ENCODE measurements at regions not wholly inside any gene's neighbourhood (a gene's known extent, or its start where the extent isn't known, plus 50 kb on each side); places are given as distances from the start of the nearest gene placed in this dataset.
"Not testable (repeated sequence)": the region's sequence is repeated elsewhere in the genome, so short reads cannot be mapped to it uniquely, and the experiment has no call there.

DNA sequence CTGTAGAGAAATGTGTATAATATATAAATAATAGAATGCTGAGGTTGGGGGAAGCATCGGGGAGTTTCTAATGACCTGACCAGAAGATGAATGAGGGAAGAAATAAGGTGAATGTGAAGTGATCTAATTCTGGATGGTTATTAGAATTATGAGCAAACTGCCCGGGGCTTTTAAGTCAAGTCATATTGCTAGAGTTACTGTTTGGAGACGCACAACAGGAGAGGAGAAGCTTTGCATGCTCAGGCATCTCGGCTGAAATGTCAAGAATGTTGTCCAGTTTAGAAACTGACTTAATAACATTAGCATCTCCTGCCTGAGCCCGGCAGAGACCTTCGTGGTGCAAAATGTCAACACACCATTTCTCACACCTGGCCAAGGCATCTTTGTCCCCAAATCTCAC, 119.1 kb downstream of the RRAGC start:
- H3K4me3 Mint-ChIP-seq, result no peak overlapping the region
- DNase-seq, result no peak
- peaks cover 2% of the 10 kb centered on the region for H3K4me1 Mint-ChIP-seq (ENCODE audit: low read depth)
- H3K9me3 Mint-ChIP-seq, result no peaks in the 10 kb centered on the region
- H3K27ac Mint-ChIP-seq, result no peak overlapping the region
- peaks cover 3% of the 10 kb centered on the region for H3K27me3 Mint-ChIP-seq
- H3K36me3 Mint-ChIP-seq (ENCODE audit: low read depth), result no peaks in the 10 kb centered on the region

DNA sequence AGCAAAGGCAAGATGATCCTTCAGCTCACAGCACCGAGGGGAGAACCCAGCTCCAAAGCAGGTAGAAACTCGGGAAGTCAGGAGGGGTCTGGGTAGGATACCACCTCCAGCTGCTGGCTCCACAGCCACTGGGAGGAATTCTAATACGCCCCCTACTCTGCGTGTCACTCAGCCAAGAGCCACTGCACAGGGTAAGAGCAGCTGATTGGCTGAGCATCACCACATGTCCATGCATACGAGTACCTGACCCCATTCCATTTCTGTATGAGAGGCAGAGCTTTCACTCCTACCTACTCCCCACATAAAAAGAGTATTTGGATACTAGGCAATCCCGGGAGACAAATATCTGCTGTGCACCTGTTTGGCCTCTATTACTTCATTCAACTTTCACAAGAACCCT, 121.4 kb downstream of the RRAGC start:
- Mint-ChIP-seq H3K27ac (no peak overlapping the region), H3K36me3 (ENCODE audit: low read depth) (no peaks in the 10 kb centered on the region), H3K4me1 (ENCODE audit: low read depth) (no peaks in the 10 kb centered on the region), H3K9me3 (no peaks in the 10 kb centered on the region), H3K4me3 (no peak overlapping the region), H3K27me3 (peaks cover 12% of the 10 kb centered on the region)
- no peak for DNase-seq

DNA sequence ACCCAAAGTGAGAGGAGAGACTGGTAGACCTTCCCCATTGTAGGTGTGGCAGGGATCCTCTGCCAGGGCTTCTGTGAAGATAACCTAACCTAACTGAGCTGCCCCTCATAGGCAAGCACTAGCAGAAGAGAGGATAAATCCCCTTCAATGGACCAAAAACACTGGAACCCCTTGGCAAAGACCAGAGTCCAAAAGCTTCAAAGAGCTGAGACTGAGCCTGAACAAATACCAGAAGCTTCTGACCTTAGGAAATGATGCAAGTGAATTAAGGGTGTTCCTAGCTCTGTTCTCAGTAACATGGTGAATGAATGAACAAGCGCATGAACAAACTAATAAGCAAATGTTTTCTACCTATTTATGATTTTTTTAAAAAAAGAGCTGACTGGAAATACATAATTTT, 123.2 kb downstream of the RRAGC start:
- Mint-ChIP-seq H3K4me1 (ENCODE audit: low read depth) (no peaks in the 10 kb centered on the region), H3K27ac (no peak overlapping the region), H3K9me3 (no peaks in the 10 kb centered on the region), H3K4me3 (no peak overlapping the region), H3K36me3 (ENCODE audit: low read depth) (no peaks in the 10 kb centered on the region), H3K27me3 (peaks cover 29% of the 10 kb centered on the region)
- DNase-seq, result no peak

DNA sequence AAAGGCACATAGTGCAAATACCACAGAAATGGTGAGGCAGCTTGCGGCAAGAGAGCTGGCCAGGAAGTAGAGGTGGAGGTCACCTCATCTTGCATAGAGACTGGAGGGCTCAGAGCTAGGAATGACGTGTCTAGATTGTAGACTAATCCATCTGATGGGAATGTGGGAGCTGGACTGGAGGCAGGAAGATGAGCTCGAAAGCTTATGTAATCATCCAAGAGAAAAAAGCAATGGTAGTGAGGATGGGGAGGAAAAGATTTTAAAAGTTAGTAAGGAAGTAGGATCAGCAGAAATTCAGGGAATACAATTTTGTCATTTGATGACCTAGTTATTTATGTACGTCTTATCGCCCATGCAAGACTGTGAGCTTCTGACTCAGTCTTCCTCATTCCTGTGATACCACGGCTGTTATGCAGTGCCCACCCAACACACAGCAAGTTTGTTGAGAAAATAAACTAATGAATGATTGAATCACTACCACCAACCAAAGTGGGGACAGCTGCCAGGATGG, 123.9 kb downstream of the RRAGC start:
- H3K27me3 Mint-ChIP-seq, result peaks cover 34% of the 10 kb centered on the region
- H3K4me1 Mint-ChIP-seq (ENCODE audit: low read depth), result no peaks in the 10 kb centered on the region
- H3K27ac Mint-ChIP-seq, result no peak overlapping the region
- no peaks in the 10 kb centered on the region for H3K36me3 Mint-ChIP-seq (ENCODE audit: low read depth)
- no peaks in the 10 kb centered on the region for H3K9me3 Mint-ChIP-seq
- no peak for DNase-seq
- no peak overlapping the region for H3K4me3 Mint-ChIP-seq

DNA sequence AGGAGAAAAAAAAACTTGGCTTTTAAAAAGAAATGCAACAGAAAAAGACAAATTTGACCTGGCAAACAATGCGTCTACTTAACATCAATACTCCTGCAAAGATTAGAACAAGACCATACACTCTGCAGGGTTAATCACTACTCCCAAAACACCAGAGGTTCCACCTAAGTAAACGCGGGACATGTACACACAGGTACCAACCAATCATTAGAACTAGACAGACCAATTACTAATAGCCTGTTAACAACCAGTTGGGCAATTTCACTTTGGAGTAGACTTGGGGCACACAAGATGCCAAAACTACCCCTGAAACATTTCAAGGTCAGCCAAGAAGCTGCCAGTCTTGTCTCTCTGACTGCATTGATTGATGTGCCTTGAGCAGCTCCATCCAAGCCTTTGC, 125.8 kb downstream of the RRAGC start:
- DNase-seq, result no peak
- Mint-ChIP-seq H3K4me1 (ENCODE audit: low read depth) (no peaks in the 10 kb centered on the region), H3K36me3 (ENCODE audit: low read depth) (no peaks in the 10 kb centered on the region), H3K9me3 (no peaks in the 10 kb centered on the region), H3K27ac (no peak overlapping the region), H3K27me3 (peaks cover 48% of the 10 kb centered on the region), H3K4me3 (no peak overlapping the region)

GRCh38 chr1:38730511-38731397, 128.8 kb downstream of the RRAGC start:
- DNase-seq, result no peak
- Mint-ChIP-seq H3K27ac (no peak overlapping the region), H3K4me3 (no peak overlapping the region), H3K9me3 (no peaks in the 10 kb centered on the region), H3K4me1 (ENCODE audit: low read depth) (peaks cover 1% of the 10 kb centered on the region), H3K27me3 (peaks cover 77% of the 10 kb centered on the region), H3K36me3 (ENCODE audit: low read depth) (no peaks in the 10 kb centered on the region)

DNA sequence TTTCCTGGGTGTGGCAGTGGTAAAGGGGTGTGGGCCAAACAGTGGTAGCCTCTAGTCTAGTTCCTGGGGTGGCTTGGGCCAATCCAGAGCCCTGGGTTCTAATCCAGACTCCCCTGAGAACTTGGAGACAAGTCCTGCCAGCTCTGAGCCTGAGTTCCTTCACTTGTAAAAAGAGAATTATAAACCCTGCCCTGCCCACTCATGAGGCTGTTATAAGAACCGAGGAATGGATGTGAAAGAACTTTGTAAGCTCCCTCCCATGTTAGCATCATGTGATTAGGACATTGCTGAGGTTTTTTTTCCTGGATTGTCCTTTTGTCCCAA, 131.0 kb downstream of the RRAGC start:
- no peaks in the 10 kb centered on the region for H3K9me3 Mint-ChIP-seq
- peaks cover 1% of the 10 kb centered on the region for H3K4me1 Mint-ChIP-seq (ENCODE audit: low read depth)
- H3K27ac Mint-ChIP-seq, result no peak overlapping the region
- H3K36me3 Mint-ChIP-seq (ENCODE audit: low read depth), result no peaks in the 10 kb centered on the region
- peaks cover 86% of the 10 kb centered on the region for H3K27me3 Mint-ChIP-seq
- no peak for DNase-seq
- H3K4me3 Mint-ChIP-seq, result no peak overlapping the region

- Mint-ChIP-seq H3K36me3 (ENCODE audit: low read depth) (no peaks in the 10 kb centered on the region), H3K27me3 (peaks cover 88% of the 10 kb centered on the region), H3K27ac (no peak overlapping the region), H3K4me1 (ENCODE audit: low read depth) (peaks cover 1% of the 10 kb centered on the region), H3K9me3 (no peaks in the 10 kb centered on the region), H3K4me3 (no peak overlapping the region)
- no peak for DNase-seq
These were observed 131.6 kb downstream of the RRAGC start for GRCh38 chr1:38727684-38728584.

DNA sequence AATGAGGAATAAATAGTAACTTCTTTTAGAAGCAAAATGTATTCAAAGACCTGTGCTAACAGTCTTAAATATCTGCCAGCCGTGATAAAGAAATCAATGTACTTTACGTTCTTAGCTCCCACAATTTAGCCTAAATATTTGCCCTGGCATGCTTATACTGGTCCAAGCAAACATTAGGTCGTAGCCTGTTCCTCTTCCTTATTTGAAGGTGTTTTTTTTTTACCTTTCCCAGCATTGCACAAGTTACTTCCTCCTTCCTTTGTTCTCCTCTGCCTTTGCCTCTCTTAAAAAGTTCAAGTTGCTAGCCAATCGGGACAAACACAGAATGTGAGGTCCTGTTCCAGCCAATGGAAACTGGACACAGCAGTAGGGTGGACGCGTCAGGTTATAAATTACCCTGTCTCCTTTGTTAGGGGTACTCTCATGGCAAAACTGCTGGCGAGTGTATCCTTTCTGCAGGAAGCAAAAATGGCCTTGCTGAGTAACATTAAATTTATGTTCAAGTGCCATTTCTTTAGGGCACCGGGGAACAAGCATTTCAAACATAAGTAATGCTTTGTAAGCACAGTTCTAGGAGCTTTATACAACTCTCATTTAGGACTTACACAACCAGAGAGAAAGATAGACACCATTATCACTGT, 134.1 kb downstream of the RRAGC start:
- H3K9me3 Mint-ChIP-seq; H3K36me3 Mint-ChIP-seq (ENCODE audit: low read depth); H3K4me3 Mint-ChIP-seq; DNase-seq; H3K4me1 Mint-ChIP-seq (ENCODE audit: low read depth); H3K27ac Mint-ChIP-seq: not testable (repeated sequence)
- peaks cover 77% of the 10 kb centered on the region for H3K27me3 Mint-ChIP-seq

GRCh38 chr1:38724160-38725131, 135.1 kb downstream of the RRAGC start:
- DNase-seq, result no peak
- H3K4me3 Mint-ChIP-seq, result no peak overlapping the region
- H3K9me3 Mint-ChIP-seq, result no peaks in the 10 kb centered on the region
- H3K27ac Mint-ChIP-seq, result no peak overlapping the region
- H3K36me3 Mint-ChIP-seq (ENCODE audit: low read depth), result no peaks in the 10 kb centered on the region
- H3K27me3 Mint-ChIP-seq, result peaks cover 71% of the 10 kb centered on the region
- H3K4me1 Mint-ChIP-seq (ENCODE audit: low read depth), result peaks cover 1% of the 10 kb centered on the region

- H3K4me1 Mint-ChIP-seq (ENCODE audit: low read depth), result no peaks in the 10 kb centered on the region
- H3K27ac Mint-ChIP-seq, result no peak overlapping the region
- no peaks in the 10 kb centered on the region for H3K9me3 Mint-ChIP-seq
- no peak overlapping the region for H3K4me3 Mint-ChIP-seq
- DNase-seq, result no peak
- H3K36me3 Mint-ChIP-seq (ENCODE audit: low read depth), result no peaks in the 10 kb centered on the region
- peaks cover 49% of the 10 kb centered on the region for H3K27me3 Mint-ChIP-seq
These were observed 137.8 kb downstream of the RRAGC start for GRCh38 chr1:38721816-38722215.

- no peak for DNase-seq
- no peaks in the 10 kb centered on the region for H3K4me1 Mint-ChIP-seq (ENCODE audit: low read depth)
- no peaks in the 10 kb centered on the region for H3K36me3 Mint-ChIP-seq (ENCODE audit: low read depth)
- H3K9me3 Mint-ChIP-seq, result no peaks in the 10 kb centered on the region
- no peak overlapping the region for H3K4me3 Mint-ChIP-seq
- peaks cover 33% of the 10 kb centered on the region for H3K27me3 Mint-ChIP-seq
- no peak overlapping the region for H3K27ac Mint-ChIP-seq
These were observed 139.7 kb downstream of the RRAGC start for GRCh38 chr1:38719880-38720279.

DNA sequence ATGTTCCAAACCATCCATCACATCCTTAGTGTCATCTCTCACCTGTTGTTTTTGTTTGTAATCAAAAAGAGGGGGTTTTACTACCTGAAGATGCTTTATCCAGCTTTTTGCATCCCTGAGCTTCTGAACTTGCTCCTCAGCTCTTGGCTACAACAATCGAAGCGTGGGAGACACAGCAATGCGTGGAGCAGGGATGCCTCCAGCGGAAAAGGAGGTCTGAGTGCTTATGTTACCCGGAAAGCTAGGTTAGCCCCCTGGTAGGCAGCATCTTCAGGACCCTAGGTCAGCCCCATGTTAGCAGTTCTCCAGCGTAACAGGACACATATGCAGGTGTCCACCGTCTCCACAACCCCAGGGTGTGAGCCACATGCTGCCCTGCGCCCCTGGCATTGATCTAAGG, 141.5 kb downstream of the RRAGC start:
- Mint-ChIP-seq H3K36me3 (ENCODE audit: low read depth) (no peaks in the 10 kb centered on the region), H3K4me3 (no peak overlapping the region), H3K27me3 (peaks cover 15% of the 10 kb centered on the region), H3K4me1 (ENCODE audit: low read depth) (no peaks in the 10 kb centered on the region), H3K27ac (no peak overlapping the region), H3K9me3 (no peaks in the 10 kb centered on the region)
- no peak for DNase-seq

GRCh38 chr1:38716229-38716628, 143.3 kb downstream of the RRAGC start:
- H3K9me3 Mint-ChIP-seq, result no peaks in the 10 kb centered on the region
- DNase-seq, result no peak

More at GRCh38 chr1:38716229-38716628, 143.3 kb downstream of the RRAGC start:
- no peaks in the 10 kb centered on the region for H3K4me1 Mint-ChIP-seq (ENCODE audit: low read depth)
- peaks cover 3% of the 10 kb centered on the region for H3K27me3 Mint-ChIP-seq
- no peak overlapping the region for H3K4me3 Mint-ChIP-seq
- no peaks in the 10 kb centered on the region for H3K36me3 Mint-ChIP-seq (ENCODE audit: low read depth)
- H3K27ac Mint-ChIP-seq, result no peak overlapping the region

Data from activated T-cell treated with anti-CD3 and anti-CD28 coated beads, Interleukin-2, amount 50 U/mL, for 24 hours (primary cell).